ENCODE measurements at regions not wholly inside any gene's neighbourhood (a gene's known extent, or its start where the extent isn't known, plus 50 kb on each side); places are given as distances from the start of the nearest gene placed in this dataset.

- no peak overlapping the region for H3K4me3 ChIP-seq (ENCODE audit: low read depth, low read length)
- CTCF ChIA-PET = no interaction called here
- H3K27me3 ChIP-seq (ENCODE audit: control insufficient read depth, insufficient read depth, low read length) = no peaks in the 10 kb centered on the region
- H3K27ac ChIP-seq (ENCODE audit: low read depth, low read length) = no peak overlapping the region
- no peaks in the 10 kb centered on the region for H3K9me3 ChIP-seq (ENCODE audit: control insufficient read depth, insufficient read depth, low read length)
- TF ChIP-seq, protein P1, sequence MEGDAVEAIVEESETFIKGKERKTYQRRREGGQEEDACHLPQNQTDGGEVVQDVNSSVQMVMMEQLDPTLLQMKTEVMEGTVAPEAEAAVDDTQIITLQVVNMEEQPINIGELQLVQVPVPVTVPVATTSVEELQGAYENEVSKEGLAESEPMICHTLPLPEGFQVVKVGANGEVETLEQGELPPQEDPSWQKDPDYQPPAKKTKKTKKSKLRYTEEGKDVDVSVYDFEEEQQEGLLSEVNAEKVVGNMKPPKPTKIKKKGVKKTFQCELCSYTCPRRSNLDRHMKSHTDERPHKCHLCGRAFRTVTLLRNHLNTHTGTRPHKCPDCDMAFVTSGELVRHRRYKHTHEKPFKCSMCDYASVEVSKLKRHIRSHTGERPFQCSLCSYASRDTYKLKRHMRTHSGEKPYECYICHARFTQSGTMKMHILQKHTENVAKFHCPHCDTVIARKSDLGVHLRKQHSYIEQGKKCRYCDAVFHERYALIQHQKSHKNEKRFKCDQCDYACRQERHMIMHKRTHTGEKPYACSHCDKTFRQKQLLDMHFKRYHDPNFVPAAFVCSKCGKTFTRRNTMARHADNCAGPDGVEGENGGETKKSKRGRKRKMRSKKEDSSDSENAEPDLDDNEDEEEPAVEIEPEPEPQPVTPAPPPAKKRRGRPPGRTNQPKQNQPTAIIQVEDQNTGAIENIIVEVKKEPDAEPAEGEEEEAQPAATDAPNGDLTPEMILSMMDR (IDR thresholded peaks at IDR 0.05; ENCODE audit: low read depth, low read length) = no peak
- POLR2A ChIA-PET = no interaction called here
- no peak for DNase-seq (ENCODE audit: low read depth, low spot score)
Observed at GRCh38 chr5:89604342-89604741, 721.4 kb upstream of the MEF2C start.

- TF ChIP-seq, protein P1 (IDR thresholded peaks at IDR 0.05; ENCODE audit: low read depth, low read length) = no peak
- no peaks in the 10 kb centered on the region for H3K27me3 ChIP-seq (ENCODE audit: control insufficient read depth, insufficient read depth, low read length)
- no peak overlapping the region for H3K4me3 ChIP-seq (ENCODE audit: low read depth, low read length)
- H3K27ac ChIP-seq (ENCODE audit: low read depth, low read length) = no peak overlapping the region
- DNase-seq (ENCODE audit: low read depth, low spot score) = no peak
- CTCF ChIA-PET = no interaction called here
- POLR2A ChIA-PET = no interaction called here
- no peaks in the 10 kb centered on the region for H3K9me3 ChIP-seq (ENCODE audit: control insufficient read depth, insufficient read depth, low read length)
Observed at GRCh38 chr5:89601880-89602279, 718.9 kb upstream of the MEF2C start.

GRCh38 chr5:89597878-89598277, 714.9 kb upstream of the MEF2C start:
- ChIA-PET CTCF (no interaction called here), POLR2A (no interaction called here)
- TF ChIP-seq, protein P1 (IDR thresholded peaks at IDR 0.05; ENCODE audit: low read depth, low read length) = no peak
- Histone ChIP-seq H3K4me3 (ENCODE audit: low read depth, low read length) (no peak overlapping the region), H3K9me3 (ENCODE audit: control insufficient read depth, insufficient read depth, low read length) (no peaks in the 10 kb centered on the region), H3K27ac (ENCODE audit: low read depth, low read length) (no peak overlapping the region), H3K27me3 (ENCODE audit: control insufficient read depth, insufficient read depth, low read length) (no peaks in the 10 kb centered on the region)
- DNase-seq (ENCODE audit: low read depth, low spot score) = no peak

DNA sequence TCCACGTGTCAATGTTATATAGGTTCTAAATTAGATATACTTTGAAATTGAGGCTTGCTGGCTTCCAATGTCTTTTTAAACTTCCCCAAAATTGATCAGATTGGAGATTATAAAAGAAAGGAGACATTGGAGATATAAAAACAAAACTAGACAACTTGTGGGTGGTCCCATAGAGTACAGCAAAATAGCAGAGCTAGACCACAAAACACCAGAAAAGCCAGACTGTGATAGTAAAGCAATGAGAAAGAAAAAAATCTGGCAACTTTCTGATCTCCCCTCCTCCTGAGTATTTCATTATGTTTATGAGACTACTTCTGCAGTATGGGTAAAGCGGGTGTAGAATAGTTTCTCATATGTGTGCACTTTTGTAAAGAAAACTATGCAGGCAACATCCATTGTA, 713.8 kb upstream of the MEF2C start:
- no peak for DNase-seq (ENCODE audit: low read depth, low spot score)
- H3K9me3 ChIP-seq (ENCODE audit: control insufficient read depth, insufficient read depth, low read length) = no peaks in the 10 kb centered on the region
- H3K27me3 ChIP-seq (ENCODE audit: control insufficient read depth, insufficient read depth, low read length) = no peaks in the 10 kb centered on the region
- TF ChIP-seq, protein P1 (IDR thresholded peaks at IDR 0.05; ENCODE audit: low read depth, low read length) = no peak
- POLR2A ChIA-PET = no interaction called here
- CTCF ChIA-PET = no interaction called here
- no peak overlapping the region for H3K4me3 ChIP-seq (ENCODE audit: low read depth, low read length)
- H3K27ac ChIP-seq (ENCODE audit: low read depth, low read length) = no peak overlapping the region

GRCh38 chr5:89595056-89595455, 712.1 kb upstream of the MEF2C start:
- Histone ChIP-seq H3K27me3 (ENCODE audit: control insufficient read depth, insufficient read depth, low read length) (no peaks in the 10 kb centered on the region), H3K9me3 (ENCODE audit: control insufficient read depth, insufficient read depth, low read length) (no peaks in the 10 kb centered on the region; the same call in none of the 2 replicates), H3K4me3 (ENCODE audit: low read depth, low read length) (no peak overlapping the region), H3K27ac (ENCODE audit: low read depth, low read length) (no peak overlapping the region)
- ChIA-PET POLR2A (no interaction called here), CTCF (no interaction called here)
- TF ChIP-seq, protein P1 (IDR thresholded peaks at IDR 0.05; ENCODE audit: low read depth, low read length) = no peak
- DNase-seq (ENCODE audit: low read depth, low spot score) = no peak

Measured in AG04450 (cell line).